ENCODE measurements at regions not wholly inside any gene's neighbourhood (a gene's known extent, or its start where the extent isn't known, plus 50 kb on each side); places are given as distances from the start of the nearest gene placed in this dataset.

DNA sequence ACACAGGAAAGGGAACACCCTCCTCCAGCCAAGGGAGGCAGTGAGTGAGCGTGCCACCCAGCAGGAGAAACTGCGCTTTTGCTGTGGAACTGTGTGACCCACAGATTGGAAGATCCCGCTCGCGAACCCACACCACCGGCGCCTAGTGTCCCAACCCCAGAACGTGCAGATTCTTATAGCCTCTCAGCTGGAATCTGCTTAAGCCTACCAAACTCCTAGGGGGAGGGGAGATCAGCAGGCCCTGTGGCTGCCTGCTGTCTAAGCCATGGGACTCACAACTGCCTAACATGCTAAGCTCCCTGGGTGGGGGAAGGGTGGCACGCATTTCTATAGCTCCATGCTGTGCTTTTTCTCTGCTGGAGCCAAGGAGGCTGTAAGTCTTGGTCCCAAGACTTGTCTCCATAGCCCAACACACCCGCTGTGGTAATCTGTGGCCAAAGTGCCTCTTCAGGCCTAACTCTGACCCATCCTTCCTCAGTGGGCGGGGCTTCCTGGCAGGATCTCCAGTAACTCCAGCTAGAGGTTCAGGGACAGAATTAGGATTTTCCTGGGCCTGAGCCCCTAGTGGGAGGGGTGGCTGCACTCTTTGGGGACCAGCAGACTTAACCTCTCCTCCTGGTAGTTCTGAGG lies 485.0 kb downstream of the TAF11L14 start:
- DNase-seq: no peak

DNA sequence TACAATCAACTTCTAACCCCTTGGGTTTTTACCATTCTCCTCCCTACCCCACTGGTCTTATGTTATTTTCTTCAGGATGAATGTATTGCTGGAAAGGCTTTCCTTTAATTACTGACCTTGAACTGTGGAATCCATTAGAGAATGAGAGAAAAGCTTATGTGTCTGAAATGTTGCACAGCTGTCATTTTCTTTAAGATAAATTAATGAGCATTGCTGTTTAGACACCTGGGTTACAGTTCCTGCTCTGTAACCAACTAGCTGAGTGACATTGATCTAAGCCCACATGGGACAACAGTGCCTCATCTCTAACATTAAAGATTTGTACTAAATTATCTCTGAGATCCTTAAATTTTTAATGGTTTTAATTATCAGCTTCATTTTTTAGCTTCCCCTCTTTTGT lies 507.0 kb downstream of the TAF11L14 start:
- no peak for DNase-seq

DNA sequence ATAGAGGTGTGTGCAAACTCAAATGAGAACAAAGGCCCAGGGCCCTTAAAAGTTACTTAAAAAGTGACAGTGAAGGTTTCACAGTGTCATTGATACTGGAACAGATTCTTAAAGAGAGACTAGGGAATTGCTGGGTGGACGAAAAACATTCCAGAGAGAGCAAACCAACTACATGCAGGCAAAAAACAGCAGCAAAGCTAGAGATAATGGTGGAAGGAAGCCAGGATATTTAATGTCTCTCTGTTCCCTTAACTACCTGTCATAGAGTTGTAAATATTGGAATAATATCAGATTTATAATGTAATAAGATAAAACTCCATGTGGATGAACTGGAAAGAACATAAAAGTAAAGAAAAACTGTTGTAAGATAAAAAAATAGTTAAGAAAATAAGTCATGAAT lies 508.6 kb downstream of the TAF11L14 start:
- DNase-seq: no peak

DNA sequence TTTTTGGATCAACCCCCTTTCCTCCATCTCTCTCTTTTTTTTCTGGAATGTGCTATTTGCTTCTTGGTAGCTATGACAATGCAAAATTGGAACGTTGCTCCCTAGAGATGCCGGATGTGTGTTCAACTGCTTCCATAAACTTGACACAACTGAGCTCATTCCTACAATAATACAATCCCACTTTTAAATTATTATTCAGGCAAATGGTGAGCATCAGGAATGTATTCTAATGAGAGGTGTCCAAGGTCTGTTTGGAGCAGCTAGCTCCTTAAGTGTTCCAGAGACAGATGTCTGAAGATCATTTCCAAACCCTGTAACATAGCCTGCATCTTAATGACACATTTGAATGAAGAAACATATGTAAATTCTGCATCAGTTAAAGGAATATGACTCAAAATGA lies 518.4 kb downstream of the TAF11L14 start:
- no peak for DNase-seq

DNA sequence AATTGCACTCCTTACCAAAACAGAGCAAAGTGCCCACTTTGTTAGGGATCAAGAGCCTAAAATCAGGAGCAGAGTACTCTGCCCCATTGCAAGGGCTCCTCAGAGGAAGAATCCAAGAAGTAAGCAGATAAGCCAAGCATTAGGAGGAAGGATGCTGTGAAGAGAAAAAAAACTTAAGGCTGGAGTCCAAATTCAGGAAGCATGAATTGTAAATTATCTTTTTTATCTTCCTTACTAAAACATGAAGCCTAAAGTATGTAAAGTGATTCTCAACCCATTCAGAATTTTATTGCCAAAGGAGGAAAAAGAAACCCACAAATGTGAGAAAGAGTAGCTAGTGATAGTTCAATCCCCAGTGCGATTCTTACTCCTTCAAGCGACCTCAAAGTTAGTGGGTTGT lies 523.9 kb downstream of the TAF11L14 start:
- DNase-seq: no peak

DNA sequence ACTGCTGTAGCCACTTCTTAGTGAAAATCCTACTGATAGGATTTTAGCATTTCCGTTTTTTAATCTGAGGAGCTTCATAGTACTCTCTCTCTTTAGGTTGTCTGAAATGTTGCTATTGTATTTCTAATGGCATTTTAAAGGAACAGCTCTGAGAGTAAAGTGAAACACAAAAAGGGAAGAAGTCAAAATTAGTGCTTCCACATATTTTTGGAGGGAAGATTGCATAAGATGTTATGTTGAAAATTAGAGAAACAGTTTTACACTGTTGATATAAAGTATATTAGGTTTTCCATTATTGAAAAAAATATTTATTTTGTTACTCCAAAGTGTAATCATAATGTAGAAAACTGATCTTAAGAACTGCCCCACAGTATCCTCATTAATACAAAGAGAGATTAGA lies 525.1 kb downstream of the TAF11L14 start:
- no peak for DNase-seq

DNA sequence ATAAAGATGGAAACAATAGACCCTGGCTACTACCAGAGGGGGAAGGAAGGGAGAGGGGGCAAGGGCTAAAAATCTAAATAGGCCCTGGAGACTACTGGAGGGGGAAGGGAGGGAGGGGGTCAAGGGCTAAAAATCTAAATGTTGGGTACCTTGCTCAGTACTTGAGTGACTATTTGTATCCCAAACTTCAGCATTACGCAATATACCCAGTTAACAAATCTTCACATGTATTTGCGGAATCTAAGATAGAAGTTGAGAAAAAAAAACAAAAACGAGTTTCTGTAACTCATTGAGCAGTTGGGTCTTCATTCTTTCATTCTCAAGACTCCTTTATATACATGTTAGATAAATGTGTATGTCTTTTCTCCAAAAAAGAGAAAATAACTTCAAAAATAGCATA lies 537.4 kb downstream of the TAF11L14 start:
- DNase-seq: no peak

DNA sequence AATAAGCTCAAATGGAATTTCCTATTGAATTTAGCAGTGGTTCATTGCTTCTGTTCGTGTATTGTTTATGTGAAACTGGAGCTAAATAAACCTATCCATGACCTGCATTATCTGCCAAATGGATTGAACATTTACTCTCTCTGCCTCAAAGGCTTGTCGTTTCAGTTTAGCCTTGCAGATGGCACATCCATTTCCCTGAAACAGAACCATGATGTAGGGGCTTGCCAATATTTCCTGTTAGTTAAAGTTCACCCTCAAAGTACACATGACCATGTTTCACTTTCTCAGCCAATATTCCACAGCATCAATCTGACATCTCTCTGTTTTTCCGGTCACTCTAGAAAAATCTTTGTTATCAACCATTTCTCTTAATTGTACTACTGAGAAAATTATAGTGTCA lies 545.3 kb downstream of the TAF11L14 start:
- no peak for DNase-seq

DNA sequence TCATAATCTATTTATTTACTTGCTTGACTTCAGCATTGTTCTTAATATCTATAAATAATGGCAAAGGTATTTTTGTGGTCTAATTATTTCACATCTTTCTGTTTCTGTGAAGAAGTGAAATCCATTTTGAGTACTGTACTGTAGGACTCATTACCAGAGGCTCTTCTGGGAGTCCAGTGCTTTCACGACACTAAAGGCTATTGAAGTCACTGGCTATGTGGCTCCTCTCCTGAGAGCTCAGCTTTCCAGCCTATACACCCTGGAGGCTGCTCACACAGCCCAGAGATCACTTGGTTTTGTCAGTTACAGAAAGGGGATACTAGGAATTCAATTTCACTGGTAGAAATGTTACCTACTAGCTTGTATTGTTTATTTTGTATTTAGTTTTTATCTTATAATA lies 547.3 kb downstream of the TAF11L14 start:
- DNase-seq: no peak

DNA sequence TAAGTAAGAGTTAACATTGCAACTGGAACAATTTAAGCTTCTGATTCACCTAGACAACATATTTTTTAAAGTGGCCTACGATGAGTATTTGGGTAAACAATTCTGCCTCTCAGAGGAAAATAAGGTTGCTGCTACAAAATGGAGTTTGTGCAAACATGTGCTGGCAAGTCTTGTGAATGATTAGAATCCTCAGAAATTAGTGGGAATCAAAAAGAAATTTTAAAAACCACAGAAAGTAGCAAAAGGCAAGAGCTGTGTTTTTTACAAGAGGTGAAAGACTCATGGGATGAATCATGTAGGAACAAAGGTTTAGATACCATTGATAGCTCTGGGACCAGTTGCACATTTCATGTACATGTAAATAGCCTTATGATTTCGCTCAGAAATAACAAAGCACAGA lies 561.6 kb downstream of the TAF11L14 start:
- DNase-seq: no peak

DNA sequence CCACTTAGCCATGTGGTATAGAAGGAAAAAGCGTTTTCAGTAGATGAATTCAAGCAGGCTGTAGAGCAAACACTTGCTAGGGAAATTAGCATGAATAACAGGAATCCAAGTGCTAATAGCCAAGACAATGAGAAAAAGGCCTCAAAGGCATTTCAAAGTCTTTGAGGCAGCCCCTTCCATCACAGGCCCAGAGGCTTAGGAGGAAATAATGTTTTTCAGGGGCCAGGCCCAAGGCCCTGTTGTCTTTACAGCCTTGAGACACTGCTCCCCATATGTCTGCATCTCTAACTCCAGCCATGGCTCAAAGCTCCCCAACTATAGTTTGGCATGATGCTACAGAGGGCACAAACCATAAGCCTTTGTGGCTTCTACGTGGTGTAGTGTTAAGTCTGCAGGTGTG lies 563.5 kb downstream of the TAF11L14 start:
- DNase-seq: no peak

DNA sequence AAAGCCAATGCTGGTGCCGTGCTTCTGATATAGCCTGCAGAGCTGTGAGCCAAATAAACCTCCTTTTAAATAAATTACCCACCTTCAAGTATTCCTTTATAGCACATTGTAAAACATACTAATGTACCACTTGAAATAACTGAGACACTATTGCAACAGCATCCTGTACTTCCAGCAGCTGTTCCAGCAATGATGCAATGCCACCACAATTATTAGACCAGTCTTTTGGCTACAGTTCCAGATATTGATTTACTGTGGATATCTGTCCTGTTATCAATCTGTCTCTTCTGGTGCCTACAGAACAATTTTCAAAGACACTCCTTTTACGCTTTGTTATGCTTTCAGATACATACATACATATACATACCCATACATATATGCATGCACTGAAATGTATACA lies 567.9 kb downstream of the TAF11L14 start:
- DNase-seq: no peak

DNA sequence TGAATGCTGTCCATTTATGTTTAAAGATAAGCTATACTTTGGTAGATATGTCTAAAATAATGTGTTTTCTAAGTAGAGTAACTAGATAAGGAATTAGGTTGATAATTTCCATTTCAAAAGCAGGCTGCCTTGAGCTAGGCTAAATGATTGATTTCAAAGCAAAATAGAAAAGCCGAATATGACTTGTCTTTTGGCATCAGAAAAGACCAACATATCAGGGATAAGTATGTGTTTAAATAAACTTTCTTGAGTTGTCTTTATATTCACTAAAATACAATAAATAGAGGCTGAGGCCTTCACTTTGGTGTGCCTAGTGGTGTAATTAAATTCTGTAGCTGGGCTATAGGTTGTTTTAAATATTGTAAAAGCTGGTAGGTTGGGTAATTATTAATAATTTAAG lies 569.0 kb downstream of the TAF11L14 start:
- DNase-seq: no peak

DNA sequence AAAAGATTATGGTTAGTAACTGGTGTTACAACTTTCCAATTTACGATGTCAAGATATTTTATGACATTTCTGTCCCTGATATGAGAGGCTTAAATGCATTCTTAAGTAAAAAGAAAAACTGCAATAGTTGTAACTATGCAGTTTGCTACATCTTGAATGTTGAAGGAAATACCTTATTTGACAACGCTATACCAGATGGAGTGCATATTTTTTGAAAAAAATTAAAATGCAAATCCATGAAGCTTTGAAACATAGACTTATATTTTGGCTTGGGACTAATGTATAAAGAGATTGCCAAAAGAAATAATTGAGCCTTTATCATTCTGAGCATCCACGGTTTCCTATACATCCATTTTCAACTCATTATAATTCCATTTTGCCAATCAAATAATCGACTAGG lies 579.4 kb downstream of the TAF11L14 start:
- DNase-seq: no peak

DNA sequence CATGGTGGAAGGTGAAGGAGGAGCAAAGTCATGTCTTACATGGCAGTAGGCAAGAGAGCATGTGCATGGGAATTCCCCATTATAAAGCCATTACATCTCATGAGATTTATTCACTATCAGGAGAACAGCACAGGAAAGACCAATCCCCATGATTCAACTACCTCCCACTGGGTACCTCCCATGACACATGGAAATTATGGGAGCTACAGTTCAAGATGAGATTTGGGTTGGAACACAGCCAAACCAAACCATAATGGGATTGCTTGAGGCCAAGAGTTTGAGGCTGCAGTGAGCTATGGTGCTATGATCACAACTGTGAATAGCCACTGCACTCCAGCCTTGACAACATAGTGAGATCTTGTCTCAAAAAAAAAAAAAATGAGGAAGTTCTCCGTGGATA lies 581.8 kb downstream of the TAF11L14 start:
- DNase-seq: no peak

DNA sequence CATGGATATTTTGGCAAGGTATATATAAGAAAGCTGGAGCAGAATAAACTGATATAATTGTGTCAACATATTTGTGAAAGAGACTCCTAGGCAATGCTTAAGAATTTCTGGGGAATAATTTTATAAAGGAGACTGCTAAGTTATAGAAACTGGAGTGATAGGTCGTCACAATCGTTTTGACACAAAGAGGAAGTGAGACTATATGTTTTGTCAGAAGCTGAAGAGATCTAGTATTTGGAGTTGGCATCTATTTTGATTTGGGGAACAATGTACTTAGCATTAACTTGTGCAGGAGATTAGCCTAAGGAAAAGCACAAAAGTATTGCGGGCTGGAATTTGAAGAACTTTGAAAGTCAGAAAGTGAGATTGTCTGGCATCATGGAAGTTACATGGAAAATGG lies 582.5 kb downstream of the TAF11L14 start:
- no peak for DNase-seq

DNA sequence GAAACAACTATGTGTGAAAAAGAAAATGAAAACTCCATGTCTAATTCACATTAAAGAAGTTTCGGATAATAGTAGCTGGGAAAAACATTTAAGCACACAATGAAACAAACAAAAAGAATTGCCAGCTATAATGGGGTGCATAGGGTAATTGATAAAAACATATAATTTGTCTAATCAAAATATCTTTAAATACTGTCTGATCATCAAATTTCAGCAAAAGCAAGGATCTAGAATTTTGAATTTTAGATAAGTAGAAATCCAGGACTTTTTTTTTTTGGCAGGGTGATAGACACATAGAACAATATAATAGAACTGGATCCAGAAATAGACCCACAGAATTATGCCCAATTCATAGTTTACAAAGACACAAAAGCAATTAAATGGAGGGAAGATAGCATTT lies 585.0 kb downstream of the TAF11L14 start:
- no peak for DNase-seq

DNA sequence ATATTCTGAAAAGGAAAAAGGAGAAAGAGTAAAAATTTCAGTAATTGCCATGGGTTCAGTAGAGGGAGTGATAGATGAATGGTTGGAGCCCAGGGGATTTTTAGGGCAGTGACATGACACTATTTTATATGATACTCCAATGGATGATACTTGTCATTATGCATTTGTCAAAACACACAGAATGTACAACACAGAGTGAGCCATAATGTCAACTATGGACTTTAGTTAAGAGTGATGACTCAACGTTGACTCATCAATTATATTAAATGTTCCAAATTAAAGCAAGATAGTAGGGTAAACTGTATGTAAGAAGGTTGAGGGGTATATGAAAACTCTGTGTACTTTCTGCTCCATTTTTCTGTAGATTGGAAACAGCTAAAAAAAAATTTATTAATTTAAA lies 586.4 kb downstream of the TAF11L14 start:
- DNase-seq: no peak

DNA sequence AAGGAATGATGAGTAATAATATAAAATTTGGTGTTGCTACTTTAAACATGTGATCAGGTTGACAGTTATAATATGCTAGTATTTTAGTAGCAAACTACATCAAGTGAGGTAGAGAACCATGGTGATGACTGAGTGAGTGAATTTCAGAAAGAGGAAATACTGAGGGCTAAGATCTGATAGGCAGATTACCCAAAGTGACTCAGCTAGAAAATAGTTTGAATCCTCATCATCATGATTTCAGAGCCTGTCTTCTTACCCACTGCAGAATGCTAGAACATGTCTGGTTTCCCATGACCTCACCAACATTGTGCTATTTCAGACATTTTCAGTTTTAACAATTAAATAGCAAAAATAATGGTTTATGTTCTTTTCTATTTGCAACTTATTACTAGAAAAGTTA lies 602.1 kb downstream of the TAF11L14 start:
- DNase-seq: no peak

DNA sequence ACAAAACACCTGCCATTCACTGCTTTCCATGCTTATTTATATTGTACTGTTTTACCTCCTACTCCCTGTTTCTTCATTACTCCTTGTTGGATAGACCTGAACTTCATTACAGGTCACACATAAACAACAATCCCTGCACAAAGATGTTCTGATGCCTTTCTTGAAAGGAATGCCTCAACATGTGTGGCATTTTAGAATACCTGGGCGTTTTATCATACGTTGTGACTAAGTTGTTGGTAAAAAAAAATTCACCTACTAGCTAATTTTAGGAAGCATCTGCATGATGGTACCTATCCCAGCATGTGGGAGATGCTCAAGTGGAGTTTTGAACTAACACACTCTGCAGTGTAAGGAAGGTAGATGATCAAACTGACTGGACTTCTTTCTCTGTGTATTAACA lies 604.1 kb downstream of the TAF11L14 start:
- no peak for DNase-seq

DNA sequence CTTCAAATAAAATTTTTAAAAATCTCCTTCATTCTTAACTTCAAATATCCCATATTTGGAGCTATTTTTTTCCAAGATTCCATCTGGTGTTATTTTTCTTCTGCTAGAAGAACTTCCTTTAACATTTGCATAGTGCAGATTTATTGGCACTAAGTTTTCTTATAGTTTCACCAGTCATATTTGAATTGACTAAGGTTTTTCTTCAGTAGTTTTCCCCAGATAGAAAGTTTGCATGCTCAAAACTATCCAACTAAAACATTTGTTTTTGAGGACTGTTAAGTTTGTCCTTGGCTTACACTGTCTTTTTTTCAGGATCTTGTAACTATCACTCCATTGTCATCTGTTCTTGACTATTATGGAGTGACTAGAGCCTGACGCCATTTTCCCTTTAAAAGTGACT lies 606.7 kb downstream of the TAF11L14 start:
- DNase-seq: no peak

DNA sequence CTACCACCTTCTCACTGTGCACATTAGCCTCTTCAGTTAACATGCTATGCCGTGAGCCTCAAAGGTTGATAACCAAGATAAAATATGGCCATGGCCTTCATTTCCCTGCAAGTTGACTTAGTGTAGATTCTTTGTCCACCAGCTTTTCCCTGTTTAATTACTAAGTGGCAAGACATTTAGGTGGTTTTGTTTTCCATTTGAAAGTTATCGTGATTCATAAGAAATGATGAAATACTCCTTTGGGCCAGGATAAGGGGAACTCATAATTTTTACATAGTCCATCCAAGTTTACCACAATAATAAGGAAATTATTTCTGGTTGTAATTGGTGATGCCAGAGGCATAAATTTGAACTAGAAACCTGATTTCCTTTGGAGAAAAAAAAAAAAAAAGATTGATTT lies 609.6 kb downstream of the TAF11L14 start:
- no peak for DNase-seq

DNA sequence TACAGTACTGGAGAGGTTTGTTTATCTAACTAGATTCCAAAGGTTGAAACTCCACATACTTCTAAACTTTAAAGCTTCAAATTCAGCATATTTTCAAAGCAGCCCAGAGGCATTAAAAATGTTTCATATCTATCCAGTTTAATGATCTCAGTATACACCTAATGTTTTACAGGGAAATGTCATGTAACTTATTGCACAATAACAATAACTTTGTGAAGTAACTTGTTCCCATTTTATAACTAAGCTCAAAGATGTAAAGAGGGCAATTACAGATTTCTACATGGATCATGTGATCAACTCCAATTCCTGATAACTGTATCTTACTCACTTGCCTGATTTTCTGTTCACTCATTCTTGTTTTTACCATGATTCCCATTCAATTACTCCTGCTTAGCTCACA lies 610.0 kb downstream of the TAF11L14 start:
- no peak for DNase-seq

DNA sequence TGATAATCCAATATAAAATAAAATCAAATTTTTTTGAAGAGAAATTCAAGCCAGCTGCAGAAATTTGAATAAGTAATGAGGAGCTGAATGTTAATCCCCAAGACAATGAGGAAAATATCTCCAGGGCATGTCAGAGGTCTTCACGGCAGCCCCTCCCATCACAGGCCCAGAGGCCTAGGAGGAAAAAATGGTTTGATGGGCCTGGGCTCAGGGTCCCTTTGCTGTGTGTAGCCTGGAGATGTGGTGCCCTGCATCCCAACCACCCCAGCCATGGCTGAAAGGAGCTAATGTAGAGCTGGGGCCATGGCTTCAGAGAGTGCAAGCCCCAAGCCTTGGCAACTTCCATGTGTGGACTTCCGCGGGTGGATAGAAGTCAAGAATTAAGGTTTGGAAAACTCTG lies 618.3 kb downstream of the TAF11L14 start:
- no peak for DNase-seq

DNA sequence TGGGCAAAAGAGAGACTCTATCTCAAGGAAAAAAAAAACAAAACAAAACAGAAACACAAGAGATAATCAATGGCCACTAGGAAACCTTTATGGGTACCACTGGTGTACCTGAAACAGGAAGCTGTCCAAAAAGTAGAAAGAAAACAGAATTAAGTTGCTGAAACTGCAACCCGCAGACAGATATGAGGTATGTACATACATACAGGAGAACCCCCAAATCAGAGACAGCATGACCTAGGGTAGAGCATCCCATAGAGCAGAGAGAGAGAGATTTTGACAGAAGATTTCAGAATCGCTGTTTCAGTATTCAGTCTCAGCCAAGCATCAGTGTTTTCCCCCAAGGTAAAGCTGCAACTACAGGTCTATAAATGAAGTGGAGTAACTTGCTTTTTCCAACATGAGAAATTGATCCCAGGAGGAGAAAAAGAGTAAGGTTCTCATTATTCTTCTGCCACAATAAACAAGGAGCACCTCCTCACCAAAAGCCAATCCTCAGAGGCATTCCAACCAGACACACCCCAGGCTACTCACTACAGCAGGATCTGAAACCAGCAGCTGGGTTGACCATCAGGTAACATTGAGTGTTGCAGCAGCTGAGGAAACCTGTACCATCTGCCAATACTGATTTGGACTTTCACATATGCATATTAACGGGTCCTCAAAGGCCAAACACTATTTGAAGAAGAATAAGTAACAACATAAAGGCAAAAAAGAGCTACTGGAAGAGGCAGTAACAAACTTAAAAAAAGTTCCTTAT lies 630.0 kb downstream of the TAF11L14 start:
- DNase-seq: no peak

All from NCI-H510A (cell line).